Type B pancreatic cell (in vitro differentiated cells): ENCODE measurements at regions not wholly inside any gene's neighbourhood (a gene's known extent, or its start where the extent isn't known, plus 50 kb on each side); places are given as distances from the start of the nearest gene placed in this dataset.

ENCODE experiments used
- DNase-seq: peaks from one replicate; pipeline ENCODE4 v3.0.0; 2021; ENCODE audit warnings: mixed read lengths; ENCODE audit not compliant: unreplicated experiment; ENCODE audit errors: extremely low spot score
- H3K27ac Mint-ChIP-seq: 2 replicates; pipeline ENCODE4 v1.8.0; 2021; ENCODE audit warnings: mild to moderate bottlenecking, mixed read lengths
- H3K27me3 Mint-ChIP-seq: 2 replicates; pipeline ENCODE4 v1.8.0; 2021; ENCODE audit warnings: mixed read lengths
- H3K36me3 Mint-ChIP-seq: 2 replicates; pipeline ENCODE4 v1.8.0; 2021; ENCODE audit warnings: mixed read lengths
- H3K4me1 Mint-ChIP-seq: one replicate; pipeline ENCODE4 v1.8.0; 2021; ENCODE audit warnings: mixed read lengths; ENCODE audit not compliant: unreplicated experiment
- H3K4me3 Mint-ChIP-seq: 2 replicates; pipeline ENCODE4 v1.8.0; 2021; ENCODE audit warnings: mild to moderate bottlenecking, mixed read lengths
- H3K9me3 Mint-ChIP-seq: 2 replicates; pipeline ENCODE4 v1.8.0; 2021; ENCODE audit warnings: mixed read lengths
- TF ChIP-seq, protein P1 (sequence below): fragments of 200-600 bp; sonication (generic); conservative IDR thresholded peaks from 2 replicates; pipeline ENCODE4 v1.5.0; 2021; ENCODE audit warnings: antibody characterized with exemption, mild to moderate bottlenecking

DNA sequence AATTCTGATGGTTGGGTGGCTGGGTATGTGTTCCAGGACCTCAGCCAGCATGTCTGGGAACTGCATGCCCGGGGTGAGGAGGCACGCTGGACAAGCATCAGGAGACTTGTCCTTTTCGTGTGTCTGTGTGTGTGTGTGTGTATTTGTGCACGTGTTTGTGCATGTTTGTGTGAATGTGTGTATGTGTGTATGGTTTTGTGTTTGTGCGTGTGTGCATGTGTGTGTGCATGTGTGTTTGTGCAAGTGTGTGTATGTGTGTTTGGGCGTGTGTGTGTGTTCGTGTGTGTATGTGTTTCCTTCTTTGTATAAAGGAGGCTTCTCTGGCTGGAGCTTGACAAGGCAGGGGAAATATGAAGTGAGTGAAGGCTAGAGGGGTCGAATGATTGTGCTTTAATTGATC lies 491.5 kb downstream of the IRX1 start:
- Mint-ChIP-seq H3K27me3 (peaks cover 4% of the 10 kb centered on the region), H3K4me1 (peaks cover 6% of the 10 kb centered on the region), H3K9me3 (no peaks in the 10 kb centered on the region), H3K4me3 (no peak overlapping the region), H3K36me3 (no peaks in the 10 kb centered on the region), H3K27ac (no peak overlapping the region)
- DNase-seq = no peak
- TF ChIP-seq, protein P1, sequence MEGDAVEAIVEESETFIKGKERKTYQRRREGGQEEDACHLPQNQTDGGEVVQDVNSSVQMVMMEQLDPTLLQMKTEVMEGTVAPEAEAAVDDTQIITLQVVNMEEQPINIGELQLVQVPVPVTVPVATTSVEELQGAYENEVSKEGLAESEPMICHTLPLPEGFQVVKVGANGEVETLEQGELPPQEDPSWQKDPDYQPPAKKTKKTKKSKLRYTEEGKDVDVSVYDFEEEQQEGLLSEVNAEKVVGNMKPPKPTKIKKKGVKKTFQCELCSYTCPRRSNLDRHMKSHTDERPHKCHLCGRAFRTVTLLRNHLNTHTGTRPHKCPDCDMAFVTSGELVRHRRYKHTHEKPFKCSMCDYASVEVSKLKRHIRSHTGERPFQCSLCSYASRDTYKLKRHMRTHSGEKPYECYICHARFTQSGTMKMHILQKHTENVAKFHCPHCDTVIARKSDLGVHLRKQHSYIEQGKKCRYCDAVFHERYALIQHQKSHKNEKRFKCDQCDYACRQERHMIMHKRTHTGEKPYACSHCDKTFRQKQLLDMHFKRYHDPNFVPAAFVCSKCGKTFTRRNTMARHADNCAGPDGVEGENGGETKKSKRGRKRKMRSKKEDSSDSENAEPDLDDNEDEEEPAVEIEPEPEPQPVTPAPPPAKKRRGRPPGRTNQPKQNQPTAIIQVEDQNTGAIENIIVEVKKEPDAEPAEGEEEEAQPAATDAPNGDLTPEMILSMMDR = no peak

DNA sequence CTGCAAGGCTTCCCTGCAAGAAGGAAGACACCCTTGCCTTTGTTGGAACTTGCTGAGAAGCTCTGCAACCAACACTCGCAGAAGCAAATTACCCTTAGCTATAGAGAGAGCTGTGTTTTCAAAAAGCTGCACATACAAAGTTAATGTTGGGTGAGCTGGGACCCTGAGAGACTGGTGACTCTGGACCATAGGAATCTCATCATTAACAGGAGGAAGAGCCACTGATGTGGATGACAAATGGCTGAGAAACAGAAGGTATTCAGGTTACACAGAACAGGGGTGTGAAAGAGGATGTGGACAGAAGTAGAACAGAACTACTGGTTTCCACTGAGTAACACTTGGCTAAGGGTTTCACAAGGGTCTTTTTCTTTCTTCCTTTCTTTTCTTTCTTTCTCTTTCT lies 493.5 kb downstream of the IRX1 start:
- Mint-ChIP-seq H3K4me1 (no peaks in the 10 kb centered on the region), H3K36me3 (no peaks in the 10 kb centered on the region), H3K4me3 (no peak overlapping the region), H3K27ac (no peak overlapping the region), H3K9me3 (peaks cover 5% of the 10 kb centered on the region), H3K27me3 (peaks cover 13% of the 10 kb centered on the region)
- DNase-seq = no peak
- TF ChIP-seq, protein P1 = no peak

DNA sequence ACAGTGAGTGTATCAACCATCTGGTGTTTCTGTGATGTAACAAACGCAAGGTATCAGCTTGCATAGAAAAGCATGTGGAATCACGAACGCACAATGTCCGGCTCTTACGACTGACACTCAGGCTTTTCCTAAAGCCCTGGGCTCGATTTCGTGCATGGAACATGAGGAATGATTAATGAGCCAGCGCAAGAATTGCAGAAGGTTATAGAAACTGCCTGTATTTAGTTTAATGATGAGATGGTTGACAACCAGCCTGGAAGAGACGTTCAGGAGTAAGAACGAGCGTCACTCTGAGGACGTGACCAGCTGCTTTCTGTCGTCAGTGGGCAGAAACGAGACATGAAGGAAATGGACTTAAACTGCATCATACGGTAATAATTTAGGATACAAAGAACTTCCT lies 497.6 kb downstream of the IRX1 start:
- Mint-ChIP-seq H3K4me1 (no peaks in the 10 kb centered on the region), H3K36me3 (no peaks in the 10 kb centered on the region), H3K4me3 (no peak overlapping the region), H3K27me3 (peaks cover 19% of the 10 kb centered on the region), H3K9me3 (peaks cover 5% of the 10 kb centered on the region), H3K27ac (no peak overlapping the region)
- no peak for DNase-seq
- TF ChIP-seq, protein P1 = no peak

DNA sequence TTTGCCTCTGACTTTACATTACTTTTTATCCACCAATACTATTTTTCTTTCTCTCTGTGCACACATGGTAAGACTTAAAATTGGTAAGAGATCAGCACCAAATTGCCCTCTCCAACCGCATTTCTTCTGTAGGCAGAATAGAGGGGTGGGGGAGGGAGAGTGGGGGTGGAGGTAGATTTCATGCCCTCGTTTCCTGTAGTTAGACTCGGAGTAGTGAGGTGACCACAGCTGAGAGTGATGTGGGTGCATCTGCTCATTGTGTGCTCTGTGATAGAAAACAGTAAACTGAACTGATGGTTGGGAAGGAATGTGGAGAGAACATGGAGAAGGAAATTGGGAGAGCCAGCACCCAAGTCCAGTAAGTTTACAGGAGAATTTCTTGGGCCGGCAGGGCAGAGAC lies 498.3 kb downstream of the IRX1 start:
- no peaks in the 10 kb centered on the region for H3K4me1 Mint-ChIP-seq
- H3K9me3 Mint-ChIP-seq = peaks cover 5% of the 10 kb centered on the region
- no peak overlapping the region for H3K4me3 Mint-ChIP-seq
- DNase-seq = no peak
- H3K36me3 Mint-ChIP-seq = no peaks in the 10 kb centered on the region
- H3K27ac Mint-ChIP-seq = no peak overlapping the region
- peaks cover 19% of the 10 kb centered on the region for H3K27me3 Mint-ChIP-seq
- TF ChIP-seq, protein P1 = no peak

DNA sequence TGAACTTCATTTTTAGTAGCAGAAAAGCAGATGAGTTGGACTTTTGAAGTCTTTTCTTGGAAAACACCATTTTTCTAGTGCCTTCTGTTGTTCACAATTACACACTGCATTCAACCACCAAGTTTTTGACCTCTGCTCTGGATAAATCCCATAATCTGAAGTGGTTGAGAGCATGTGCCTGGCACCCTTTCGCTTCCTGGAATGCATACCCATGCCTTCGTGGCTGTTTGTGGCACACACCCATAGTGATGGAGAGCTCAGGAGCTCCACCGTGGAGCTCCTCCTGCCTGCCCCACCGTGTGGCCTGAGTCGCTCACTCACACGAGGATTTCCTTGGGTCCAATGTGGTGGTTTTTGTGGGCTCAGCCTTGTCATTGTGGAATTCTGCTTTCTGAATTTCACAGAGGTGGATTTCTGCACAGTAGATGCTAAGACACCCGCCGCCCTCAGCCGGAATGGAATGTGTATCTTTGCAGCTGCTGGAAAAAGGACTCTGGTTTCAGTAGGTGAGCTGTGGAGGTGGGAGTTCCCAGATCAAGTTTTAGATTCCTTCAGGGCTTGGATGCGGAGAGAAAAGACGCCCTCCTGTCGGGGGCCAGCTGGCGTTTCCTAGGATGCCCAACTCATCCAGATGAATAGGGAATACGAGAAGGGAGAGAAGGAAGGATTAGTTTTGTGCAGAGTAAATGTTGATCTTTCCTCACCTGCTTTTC lies 500.4 kb downstream of the IRX1 start:
- TF ChIP-seq, protein P1 = no peak
- no peak overlapping the region for H3K27ac Mint-ChIP-seq
- no peaks in the 10 kb centered on the region for H3K36me3 Mint-ChIP-seq
- peaks cover 12% of the 10 kb centered on the region for H3K4me1 Mint-ChIP-seq
- H3K4me3 Mint-ChIP-seq = no peak overlapping the region
- peaks cover 22% of the 10 kb centered on the region for H3K27me3 Mint-ChIP-seq
- peaks cover 5% of the 10 kb centered on the region for H3K9me3 Mint-ChIP-seq
- no peak for DNase-seq
